IMR-90 (cell line): ENCODE measurements at regions not wholly inside any gene's neighbourhood (a gene's known extent, or its start where the extent isn't known, plus 50 kb on each side); places are given as distances from the start of the nearest gene placed in this dataset.

Experiments
- ATAC-seq: fragments of 200-7000 bp; cut with Tn5 transposase; 2 replicates; pipeline ENCODE4 v1.9.1; 2020; ENCODE audit warnings: low read depth, mild to moderate bottlenecking, moderate library complexity
- BruUV-seq: library from RNA; stranded (reverse); fragments of 400-500 nt; replicated peaks from 2 replicates; lab custom pipeline; 2021; lab: Mats Ljungman, UMichigan
- CTCF ChIA-PET: fragments of 300-600 bp; formaldehyde crosslinking; extraction: SDS; loops from one replicate; lab custom pipeline; 2021; ENCODE audit warnings: antibody characterized with exemption; lab: Yijun Ruan, JAX
- POLR2A ChIA-PET: fragments of 300-600 bp; sonication (Branson Sonifier 250); formaldehyde crosslinking; loops from one replicate; lab custom pipeline; 2022; ENCODE audit warnings: antibody characterized with exemption; ENCODE audit not compliant: unreplicated experiment; lab: Charles Lee
- DNase-seq: peaks from one replicate; pipeline ENCODE4 v3.0.0; 2013
- H2AFZ ChIP-seq: replicated peaks from 2 replicates; pipeline ENCODE3; 2013; ENCODE audit warnings: low read length, mild to moderate bottlenecking; ENCODE audit not compliant: poor library complexity
- H2AK5ac ChIP-seq: 2 replicates; pipeline ENCODE4 v1.6.1; 2013; ENCODE audit warnings: low read depth, low read length, inconsistent platforms
- H2AK9ac ChIP-seq: replicated peaks from 2 replicates; pipeline ENCODE3; 2013; ENCODE audit warnings: mild to moderate bottlenecking, low read depth, low read length, moderate library complexity; ENCODE audit not compliant: poor library complexity
- H2BK120ac ChIP-seq: 2 replicates; pipeline ENCODE4 v1.6.1; 2013; ENCODE audit warnings: low read depth, low read length, inconsistent platforms
- H2BK15ac ChIP-seq: 3 replicates; pipeline ENCODE4 v1.6.1; 2013; ENCODE audit warnings: low read depth, low read length, inconsistent platforms
- H2BK20ac ChIP-seq: 2 replicates; pipeline ENCODE4 v1.6.1; 2013; ENCODE audit warnings: low read depth, mild to moderate bottlenecking, inconsistent platforms, low read length, moderate library complexity
- H2BK5ac ChIP-seq: 2 replicates; pipeline ENCODE4 v1.6.1; 2013; ENCODE audit warnings: mild to moderate bottlenecking, low read depth, low read length, inconsistent platforms; ENCODE audit not compliant: poor library complexity, severe bottlenecking
- H3K14ac ChIP-seq: replicated peaks from 2 replicates; pipeline ENCODE4 v1.6.1; 2013; ENCODE audit warnings: low read depth, low read length, inconsistent platforms
- H3K18ac ChIP-seq: 2 replicates; pipeline ENCODE4 v1.6.1; 2013; ENCODE audit warnings: low read depth, low read length, control low read depth
- H3K23ac ChIP-seq: 2 replicates; pipeline ENCODE4 v1.6.1; 2013; ENCODE audit warnings: low read depth, low read length, inconsistent platforms
- H3K27ac ChIP-seq: 2 replicates; pipeline ENCODE4 v1.5.1; 2013; ENCODE audit warnings: mild to moderate bottlenecking, control low read depth, low read length; ENCODE audit not compliant: insufficient read depth
- H3K27me3 ChIP-seq: 2 replicates; pipeline ENCODE4 v1.6.1; 2013; ENCODE audit warnings: low read length; ENCODE audit not compliant: control insufficient read depth, insufficient read depth
- H3K36me3 ChIP-seq: 2 replicates; pipeline ENCODE4 v1.6.1; 2013; ENCODE audit warnings: low read length, mixed read lengths; ENCODE audit not compliant: control insufficient read depth, insufficient read depth
- H3K4ac ChIP-seq: 2 replicates; pipeline ENCODE4 v1.6.1; 2013; ENCODE audit warnings: low read depth, low read length, inconsistent platforms
- H3K4me1 ChIP-seq: 2 replicates; pipeline ENCODE4 v1.6.1; 2013; ENCODE audit warnings: low read length, mixed read lengths; ENCODE audit not compliant: control insufficient read depth, insufficient read depth
- H3K4me2 ChIP-seq: 2 replicates; pipeline ENCODE4 v1.6.1; 2013; ENCODE audit warnings: low read depth, mild to moderate bottlenecking, control low read depth, low read length, moderate library complexity
- H3K4me3 ChIP-seq: 2 replicates; pipeline ENCODE4 v1.5.1; 2013; ENCODE audit warnings: low read depth, mild to moderate bottlenecking, control low read depth, low read length, moderate library complexity; ENCODE audit not compliant: insufficient read depth
- H3K56ac ChIP-seq: 2 replicates; pipeline ENCODE4 v1.6.1; 2013; ENCODE audit warnings: low read length, inconsistent platforms; ENCODE audit not compliant: insufficient read depth; ENCODE audit errors: extremely low read depth
- H3K79me1 ChIP-seq, 2 experiments: 2 replicates each; pipeline ENCODE4 v1.6.1; 2013; ENCODE audit warnings: low read length in 2 of 2, inconsistent platforms in 1 of 2, low read depth in 1 of 2
- H3K9ac ChIP-seq: 2 replicates; pipeline ENCODE4 v1.6.1; 2013; ENCODE audit warnings: low read depth, low read length, control low read depth
- H3K9me1 ChIP-seq: 2 replicates; pipeline ENCODE4 v1.6.1; 2013; ENCODE audit warnings: low read length, inconsistent platforms; ENCODE audit not compliant: insufficient read depth
- H3K9me3 ChIP-seq: 2 replicates; pipeline ENCODE4 v1.6.1; 2013; ENCODE audit warnings: low read length; ENCODE audit not compliant: control insufficient read depth, insufficient read depth
- H4K20me1 ChIP-seq: 2 replicates; pipeline ENCODE4 v1.6.1; 2013; ENCODE audit warnings: low read length, inconsistent platforms; ENCODE audit not compliant: insufficient read depth
- H4K5ac ChIP-seq: 2 replicates; pipeline ENCODE4 v1.6.1; 2013; ENCODE audit warnings: mild to moderate bottlenecking, low read depth, low read length, control low read depth
- H4K8ac ChIP-seq, 2 experiments: 2 replicates each; pipeline ENCODE4 v1.6.1; 2013; ENCODE audit warnings: low read depth in 2 of 2, low read length in 2 of 2, control low read depth in 1 of 2, inconsistent platforms in 1 of 2
- H4K91ac ChIP-seq: 2 replicates; pipeline ENCODE4 v1.6.1; 2013; ENCODE audit warnings: low read depth, low read length, inconsistent platforms; ENCODE audit not compliant: insufficient read depth
- BHLHE40 ChIP-seq: fragments of 150-350 bp; IDR thresholded peaks from 2 replicates; pipeline ENCODE4 v1.6.1; 2016; ENCODE audit warnings: mild to moderate bottlenecking, low read depth, low read length
- ELK1 ChIP-seq: fragments of 150-350 bp; IDR thresholded peaks from 2 replicates; pipeline ENCODE4 v1.6.1; 2016; ENCODE audit warnings: low read depth, mild to moderate bottlenecking, low read length, moderate library complexity, borderline replicate concordance
- FOS ChIP-seq: fragments of 150-350 bp; IDR thresholded peaks from 2 replicates; pipeline ENCODE4 v1.6.1; 2016; ENCODE audit warnings: low read depth, low read length
- MAFK ChIP-seq: IDR thresholded peaks from 2 replicates; pipeline ENCODE4 v1.6.1; 2012; ENCODE audit warnings: low read depth, low read length, improper control_type of control experiment
- MAZ ChIP-seq: IDR thresholded peaks from 2 replicates; pipeline ENCODE4 v1.6.1; 2012; ENCODE audit warnings: low read depth, mild to moderate bottlenecking, low read length, improper control_type of control experiment, moderate library complexity, borderline replicate concordance
- MXI1 ChIP-seq: IDR thresholded peaks from 2 replicates; pipeline ENCODE4 v1.6.1; 2012; ENCODE audit warnings: low read depth, mild to moderate bottlenecking, low read length, moderate library complexity, borderline replicate concordance
- NFE2L2 ChIP-seq: fragments of 150-350 bp; IDR thresholded peaks from 2 replicates; pipeline ENCODE4 v1.6.1; 2016; ENCODE audit warnings: low read depth, mild to moderate bottlenecking, low read length
- POLR2A ChIP-seq: IDR thresholded peaks from 2 replicates; pipeline ENCODE4 v1.6.1; 2012; ENCODE audit warnings: mild to moderate bottlenecking, low read depth, low read length
- RFX5 ChIP-seq: IDR thresholded peaks from 2 replicates; pipeline ENCODE4 v1.8.0; 2012; ENCODE audit warnings: low read depth, mild to moderate bottlenecking, low read length, moderate library complexity
- SMC3 ChIP-seq: fragments of 150-350 bp; IDR thresholded peaks from 2 replicates; pipeline ENCODE4 v1.6.1; 2016; ENCODE audit warnings: low read depth, mild to moderate bottlenecking, antibody characterized with exemption, low read length, moderate library complexity
- WGBS, 2 experiments: methylation state at CpG; one replicate each; pipeline versions ENCODE4 v1.1.5 to v1.1.7; 2013; ENCODE audit warnings: missing lambda C conversion rate in 2 of 2; ENCODE audit not compliant: insufficient read length in 1 of 2; ENCODE audit errors: extremely low coverage in 2 of 2; 5-methylcytosine and 5-hydroxymethylcytosine counted together
- dilution Hi-C: fragments of 300-500 bp; cut with HindIII; formaldehyde crosslinking; loops from one replicate; pipeline ENCODE4 v1.14.3; 2018; ENCODE audit warnings: low sequenced_read_pairs; ENCODE audit not compliant: unreplicated experiment
- in situ Hi-C: fragments of 300-500 bp; cut with MboI; formaldehyde crosslinking; loops from 3 replicates; pipeline ENCODE4 v1.14.3; 2019; ENCODE audit warnings: low sequenced_read_pairs, inconsistent platforms, mixed read lengths
- intact Hi-C: fragments of 100-400 bp; cut with micrococcal nuclease; formaldehyde crosslinking; loops from 2 replicates; pipeline ENCODE4 v1.10.0; 2022
- TF ChIP-seq, protein P1 (sequence below): fragments of 150-350 bp; IDR thresholded peaks from 2 replicates; pipeline ENCODE4 v1.6.1; 2017; ENCODE audit warnings: mild to moderate bottlenecking, antibody characterized with exemption, low read length, low read depth

DNA sequence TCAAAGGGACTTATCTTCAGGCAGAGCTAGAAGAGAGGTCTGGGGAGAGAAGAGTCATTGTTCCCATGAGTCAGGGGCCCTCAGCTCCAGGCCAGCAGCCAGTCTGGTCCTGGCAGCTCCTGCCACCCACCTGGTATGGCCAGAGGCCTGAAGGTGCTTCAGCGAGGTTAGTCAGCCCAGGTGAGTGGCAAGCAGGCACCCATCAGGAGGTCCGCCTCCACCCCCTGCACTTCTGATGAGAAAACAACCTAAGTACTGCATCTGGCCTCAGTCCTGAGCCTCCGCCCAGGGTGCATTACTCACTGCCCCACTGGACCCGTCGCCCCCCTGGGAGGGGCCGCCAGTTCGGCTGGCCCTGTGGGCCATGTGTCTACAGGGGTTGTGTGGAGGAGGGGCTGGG, 130.2 kb downstream of the INHBB start:
- Histone ChIP-seq H3K4ac (no peak overlapping the region), H4K91ac (no peak overlapping the region), H3K14ac (no peak overlapping the region), H3K9me3 (peaks cover 8% of the 10 kb centered on the region), H3K27ac (no peak overlapping the region), H4K5ac (no peak overlapping the region), H4K8ac (no peak overlapping the region), H3K4me2 (no peak overlapping the region), H3K9me1 (peaks cover 10% of the 10 kb centered on the region), H2AFZ (no peak overlapping the region), H3K27me3 (peaks cover 13% of the 10 kb centered on the region), H3K36me3 (no peaks in the 10 kb centered on the region), H3K4me1 (no peaks in the 10 kb centered on the region; the same call in 1 of the 2 replicates), H2BK120ac (no peak overlapping the region), H3K23ac (no peak overlapping the region), H2BK15ac (no peak overlapping the region), H3K9ac (no peak overlapping the region), H2AK9ac (no peak overlapping the region), H2BK5ac (no peak overlapping the region), H3K79me1 (no peaks in the 10 kb centered on the region), H3K18ac (no peak overlapping the region), H2BK20ac (no peak overlapping the region), H2AK5ac (no peak overlapping the region; the same call in 1 of the 2 replicates), H3K56ac (no peak overlapping the region), H3K4me3 (no peak overlapping the region), H4K20me1 (no peaks in the 10 kb centered on the region)
- in situ Hi-C loops, result no loop called here
- no peak for TF ChIP-seq MAZ
- no peak for TF ChIP-seq MXI1
- no peak for TF ChIP-seq NFE2L2
- TF ChIP-seq, protein P1, sequence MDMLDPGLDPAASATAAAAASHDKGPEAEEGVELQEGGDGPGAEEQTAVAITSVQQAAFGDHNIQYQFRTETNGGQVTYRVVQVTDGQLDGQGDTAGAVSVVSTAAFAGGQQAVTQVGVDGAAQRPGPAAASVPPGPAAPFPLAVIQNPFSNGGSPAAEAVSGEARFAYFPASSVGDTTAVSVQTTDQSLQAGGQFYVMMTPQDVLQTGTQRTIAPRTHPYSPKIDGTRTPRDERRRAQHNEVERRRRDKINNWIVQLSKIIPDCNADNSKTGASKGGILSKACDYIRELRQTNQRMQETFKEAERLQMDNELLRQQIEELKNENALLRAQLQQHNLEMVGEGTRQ, result no peak
- TF ChIP-seq RFX5, result no peak
- no peak for TF ChIP-seq MAFK
- no peak for TF ChIP-seq SMC3
- no peak for TF ChIP-seq ELK1
- TF ChIP-seq FOS, result no peak
- TF ChIP-seq BHLHE40, result no peak
- TF ChIP-seq POLR2A, result no peak
- ChIA-PET POLR2A (no interaction called here), CTCF (no interaction called here)
- BruUV-seq, result no TSS peak
- dilution Hi-C loops, result no loop called here
- DNase-seq (no peak), ATAC-seq (no peak)
- 90% methylated on average over 2 of the region's 7 CpGs; no CpG with 5 or more reads in 1 of the 2 experiments for WGBS, 2 experiments
- intact Hi-C loops, result no loop called here
